ENCODE measurements at regions not wholly inside any gene's neighbourhood (a gene's known extent, or its start where the extent isn't known, plus 50 kb on each side); places are given as distances from the start of the nearest gene placed in this dataset.

DNA sequence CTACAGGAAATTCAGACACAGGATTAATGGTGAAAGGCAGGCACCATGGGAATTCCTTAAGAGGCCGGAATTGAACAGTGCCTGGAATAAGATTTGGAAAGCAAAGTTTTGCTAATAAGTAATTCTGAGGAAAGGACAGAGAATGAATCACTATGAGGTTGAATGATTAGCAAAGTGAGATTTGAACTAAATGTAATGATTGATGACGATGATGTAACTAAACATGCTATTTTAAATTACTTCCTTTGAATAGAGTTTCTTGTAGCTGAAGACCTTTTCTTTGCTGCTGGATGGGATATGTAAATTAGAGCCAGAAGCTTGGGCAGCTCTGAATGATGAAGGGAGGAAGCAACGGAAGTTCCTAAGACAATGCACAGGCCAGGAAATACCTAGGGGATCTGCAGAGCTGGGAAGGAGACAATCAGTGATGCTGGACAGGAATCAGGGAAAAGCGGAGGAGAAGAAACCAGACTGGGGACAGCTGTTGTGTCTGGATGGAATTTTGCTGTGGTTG lies 482.0 kb downstream of the PSAT1 start:
- intact Hi-C loops (cut with DNase I): no loop called here
- no peak for DNase-seq

DNA sequence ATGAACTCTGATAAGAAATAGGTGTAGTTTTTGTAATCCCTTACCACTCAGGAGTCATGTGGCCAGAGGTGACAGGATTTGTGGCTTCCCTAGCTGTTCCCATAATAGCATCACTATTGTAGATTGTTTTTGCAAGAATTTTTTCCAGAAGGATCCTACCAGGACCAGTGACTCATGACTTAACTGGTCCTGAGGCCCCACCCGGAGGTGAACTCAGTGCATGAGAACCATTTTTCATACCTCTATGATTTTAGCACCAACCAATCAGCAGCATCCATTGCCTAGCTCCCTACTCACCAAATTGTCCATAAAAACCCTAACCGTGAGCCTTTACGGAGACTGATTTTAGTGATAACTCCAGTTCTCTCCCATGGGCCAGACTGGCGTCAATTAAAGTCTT lies 484.8 kb downstream of the PSAT1 start:
- intact Hi-C loops (cut with DNase I): no loop called here
- no peak for DNase-seq

DNA sequence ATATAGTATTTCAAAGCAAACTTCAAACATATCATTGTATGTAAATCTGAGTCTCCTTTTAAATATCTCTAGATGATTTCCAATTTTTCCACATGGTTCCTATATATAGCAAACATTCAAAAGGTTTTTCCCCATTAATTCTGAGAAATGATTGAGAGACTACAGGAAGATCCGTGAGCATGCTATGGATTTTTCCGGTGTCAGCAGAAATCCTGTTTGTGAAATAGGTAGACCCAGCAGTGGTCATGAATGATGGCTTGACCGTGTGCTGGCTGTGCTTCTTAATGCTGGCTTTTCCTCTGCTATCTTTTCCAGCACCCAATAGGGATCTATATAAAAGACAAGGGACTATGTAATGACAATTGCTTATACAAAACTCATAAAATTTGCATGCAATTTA lies 485.3 kb downstream of the PSAT1 start:
- intact Hi-C loops (cut with DNase I): no loop called here
- DNase-seq: no peak

DNA sequence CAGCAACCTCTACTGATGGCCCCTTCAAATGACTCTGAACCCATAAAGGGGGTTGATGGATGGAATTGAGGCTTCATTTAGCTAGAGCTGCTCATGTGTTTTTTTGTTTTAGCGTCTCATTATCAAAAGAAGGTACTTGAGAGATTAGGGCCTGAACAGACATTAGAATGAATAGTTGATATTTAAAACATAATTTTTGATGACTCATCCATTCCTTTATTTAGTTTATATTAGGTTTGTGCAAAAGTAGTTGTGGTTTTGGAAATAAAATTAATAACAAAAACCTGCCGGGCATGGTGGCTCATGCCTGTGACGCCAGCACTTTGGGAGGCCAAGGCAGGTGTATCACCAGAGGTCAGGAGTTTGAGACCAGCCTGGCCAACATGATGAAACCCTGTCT lies 485.9 kb downstream of the PSAT1 start:
- intact Hi-C loops (cut with DNase I): no loop called here
- DNase-seq: no peak

DNA sequence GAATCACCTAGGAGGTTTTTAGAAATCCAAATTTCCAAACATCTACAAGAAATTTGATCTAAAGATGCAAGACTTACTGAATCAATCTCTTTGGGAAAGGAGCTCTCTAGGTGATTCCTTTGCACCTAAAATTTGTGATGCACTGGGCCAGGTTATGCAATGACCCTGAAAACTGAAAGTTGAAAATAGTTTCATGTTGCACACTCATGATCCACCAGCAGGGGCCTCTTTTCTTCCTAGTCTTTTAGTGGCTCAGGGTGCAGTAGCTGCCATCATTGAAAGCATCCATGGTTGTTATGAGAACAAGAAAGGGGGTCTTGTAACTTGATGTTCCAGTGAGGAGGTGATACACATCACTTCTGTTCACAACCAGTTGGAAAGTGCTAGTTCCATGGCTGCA lies 486.8 kb downstream of the PSAT1 start:
- DNase-seq: no peak
- intact Hi-C loops (cut with DNase I): no loop called here

DNA sequence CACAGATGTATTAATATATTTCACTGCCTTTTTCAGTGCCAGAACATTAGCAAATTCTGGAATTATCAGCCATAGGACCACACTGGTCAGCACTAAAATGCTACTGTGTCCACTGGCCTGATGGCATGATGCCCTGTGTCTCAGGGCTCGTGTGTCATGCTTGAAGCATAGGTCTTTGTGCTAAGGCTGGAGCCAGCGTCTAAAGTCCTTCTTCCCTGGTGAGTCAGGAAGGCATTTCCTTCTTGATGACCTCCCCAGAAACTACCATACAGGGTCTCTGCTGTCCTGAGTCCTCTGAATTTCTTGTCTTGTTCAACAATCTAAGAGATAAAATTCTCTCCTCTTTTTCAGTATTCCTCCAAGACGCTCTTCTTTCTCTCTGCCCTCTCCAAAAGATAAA lies 489.9 kb downstream of the PSAT1 start:
- intact Hi-C loops (cut with DNase I): no loop called here
- no peak for DNase-seq

DNA sequence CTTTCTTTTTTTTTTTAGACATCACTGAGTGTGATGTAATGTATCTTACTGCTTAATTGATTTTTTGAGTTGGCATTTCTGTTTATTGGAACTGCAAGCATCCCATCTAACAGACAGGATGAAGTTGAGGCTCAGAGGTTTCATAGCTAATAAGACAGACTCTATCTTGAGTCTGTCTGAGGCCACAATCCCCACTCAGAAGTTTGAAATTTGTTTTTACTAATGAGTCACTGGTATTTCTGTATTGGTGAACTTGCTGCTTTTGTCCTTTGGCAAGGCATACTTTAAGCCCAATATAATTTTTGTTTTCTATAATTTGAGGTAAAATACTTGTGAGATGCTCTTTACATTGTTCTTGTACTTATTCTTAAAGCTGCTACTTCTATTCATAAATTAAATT lies 491.2 kb downstream of the PSAT1 start:
- DNase-seq: no peak
- intact Hi-C loops (cut with DNase I): no loop called here

DNA sequence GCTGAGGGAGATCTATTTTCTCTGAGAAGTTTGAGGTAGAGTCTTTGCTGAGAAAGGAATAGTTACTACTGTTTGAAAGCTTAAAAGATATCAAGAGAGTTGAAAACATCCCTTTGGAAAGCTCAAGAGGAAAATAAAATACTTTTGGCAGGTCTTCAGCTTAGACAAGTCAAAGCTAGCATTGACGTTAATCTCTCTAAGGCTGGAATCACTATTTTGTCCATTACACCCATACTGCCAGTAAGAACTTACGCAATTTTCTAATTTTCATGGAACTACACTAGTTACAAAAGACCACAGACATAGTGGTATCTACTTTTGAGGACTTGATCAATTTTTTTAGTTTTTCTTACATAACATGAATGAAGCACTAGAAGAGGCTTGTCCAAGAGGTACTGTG lies 494.9 kb downstream of the PSAT1 start:
- intact Hi-C loops (cut with DNase I): no loop called here
- no peak for DNase-seq

DNA sequence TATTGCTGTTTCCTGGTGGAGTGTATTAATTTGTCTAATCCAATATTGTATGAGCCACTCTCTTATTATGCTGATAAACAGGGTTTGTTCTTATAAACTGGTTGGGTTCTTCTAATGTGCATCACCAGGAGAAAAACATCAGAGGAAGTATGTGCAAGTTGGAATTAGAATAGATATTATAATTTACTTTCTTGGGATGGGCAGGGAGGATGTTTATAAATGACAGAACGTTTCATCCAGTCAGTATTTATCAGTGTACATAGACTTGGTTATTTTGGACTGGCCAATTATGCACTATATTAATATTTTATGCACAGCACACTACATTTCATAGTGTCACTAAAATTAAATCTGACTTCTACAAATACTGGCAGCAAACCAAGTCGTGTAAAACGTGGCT lies 495.8 kb downstream of the PSAT1 start:
- intact Hi-C loops (cut with DNase I): no loop called here
- no peak for DNase-seq

DNA sequence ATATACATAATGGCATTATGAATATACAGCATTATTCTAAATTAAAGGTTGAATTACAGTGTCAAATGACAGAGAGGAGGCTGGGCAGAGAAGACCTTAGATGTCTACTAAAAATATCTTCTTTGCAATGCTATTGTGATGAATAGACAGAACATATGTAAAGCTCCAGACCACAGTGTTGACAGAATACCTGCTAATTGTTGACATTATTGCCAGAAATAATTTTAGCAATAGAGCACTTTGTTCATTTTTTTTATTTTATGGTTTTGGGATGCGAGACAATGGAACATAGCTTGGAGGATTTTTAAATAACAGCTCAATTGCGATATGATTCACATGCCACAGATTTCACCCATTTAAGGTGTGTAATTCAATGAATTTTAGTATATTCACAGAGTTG lies 508.8 kb downstream of the PSAT1 start:
- no peak for DNase-seq
- intact Hi-C loops (cut with DNase I): no loop called here

DNA sequence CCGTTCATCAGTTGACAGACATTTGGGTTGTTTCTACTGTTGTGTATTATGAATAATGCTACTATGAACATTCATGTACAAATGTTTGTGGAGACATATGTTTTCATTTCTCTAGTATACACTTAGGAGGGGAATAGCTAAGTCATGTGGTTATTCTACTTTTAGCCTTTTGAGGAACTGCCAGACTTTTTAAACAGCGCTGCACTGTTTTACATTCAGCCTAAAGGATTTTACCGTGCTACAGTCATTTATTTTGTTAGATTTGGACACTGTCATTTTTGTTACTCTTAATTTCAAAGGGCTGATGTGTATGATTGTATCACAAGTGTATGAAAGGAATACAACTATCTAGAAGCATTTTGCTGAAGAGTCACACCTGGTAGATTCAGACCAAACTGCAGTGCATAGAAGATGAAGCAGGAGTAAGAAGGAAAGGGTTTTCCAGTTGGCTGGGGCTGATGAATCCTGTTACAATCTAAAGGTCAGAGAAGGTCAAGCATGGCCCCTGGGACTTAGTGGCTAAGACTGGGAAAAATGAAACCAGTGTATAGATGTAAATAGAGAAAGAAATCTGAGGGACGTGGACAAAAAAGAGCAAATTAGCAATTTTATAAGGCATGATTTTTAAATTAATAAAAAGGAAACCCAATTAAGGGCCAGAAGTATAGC lies 509.7 kb downstream of the PSAT1 start:
- no peak for DNase-seq

DNA sequence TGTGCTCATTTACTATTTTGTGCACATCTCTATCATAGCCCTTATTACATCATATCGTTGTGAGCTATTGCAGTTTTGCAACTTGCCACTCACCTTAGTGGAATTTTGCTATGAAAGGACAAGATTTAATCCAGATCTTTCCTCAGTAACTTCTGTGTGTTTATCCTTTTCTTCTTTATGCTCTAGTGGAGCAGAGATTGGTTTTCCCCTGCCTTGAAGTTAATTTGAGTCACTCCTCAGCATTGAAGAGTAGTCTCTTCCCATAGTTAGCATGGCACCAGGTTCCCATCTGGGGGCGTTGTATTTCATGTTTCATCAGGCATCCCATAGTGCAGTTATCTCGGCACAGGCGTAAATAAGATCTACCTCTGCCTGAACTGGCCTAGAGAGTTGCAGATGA lies 510.4 kb downstream of the PSAT1 start:
- no peak for DNase-seq
- intact Hi-C loops (cut with DNase I): no loop called here

More for the DNA sequence above, 509.7 kb downstream of the PSAT1 start:
- intact Hi-C loops (cut with DNase I): no loop called here

DNA sequence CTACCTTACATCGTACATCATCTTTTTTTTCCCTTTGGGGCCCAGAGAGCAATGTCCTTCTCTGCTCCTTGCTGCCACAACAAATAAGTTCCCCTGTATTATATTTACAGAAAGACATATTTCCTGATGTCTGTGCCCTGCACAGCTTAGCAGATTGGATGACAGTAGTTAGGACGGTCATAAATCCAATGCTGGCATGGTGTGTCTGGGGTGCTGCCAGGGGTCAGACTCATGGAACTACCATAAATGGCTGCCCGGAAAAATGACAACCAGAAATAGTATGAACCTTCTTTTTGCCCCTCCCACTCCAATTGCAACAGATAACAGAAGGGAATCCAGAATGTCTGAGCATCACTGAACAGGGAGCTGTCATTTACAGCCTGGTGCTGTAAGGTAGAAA lies 511.1 kb downstream of the PSAT1 start:
- intact Hi-C loops (cut with DNase I): no loop called here
- DNase-seq: no peak

DNA sequence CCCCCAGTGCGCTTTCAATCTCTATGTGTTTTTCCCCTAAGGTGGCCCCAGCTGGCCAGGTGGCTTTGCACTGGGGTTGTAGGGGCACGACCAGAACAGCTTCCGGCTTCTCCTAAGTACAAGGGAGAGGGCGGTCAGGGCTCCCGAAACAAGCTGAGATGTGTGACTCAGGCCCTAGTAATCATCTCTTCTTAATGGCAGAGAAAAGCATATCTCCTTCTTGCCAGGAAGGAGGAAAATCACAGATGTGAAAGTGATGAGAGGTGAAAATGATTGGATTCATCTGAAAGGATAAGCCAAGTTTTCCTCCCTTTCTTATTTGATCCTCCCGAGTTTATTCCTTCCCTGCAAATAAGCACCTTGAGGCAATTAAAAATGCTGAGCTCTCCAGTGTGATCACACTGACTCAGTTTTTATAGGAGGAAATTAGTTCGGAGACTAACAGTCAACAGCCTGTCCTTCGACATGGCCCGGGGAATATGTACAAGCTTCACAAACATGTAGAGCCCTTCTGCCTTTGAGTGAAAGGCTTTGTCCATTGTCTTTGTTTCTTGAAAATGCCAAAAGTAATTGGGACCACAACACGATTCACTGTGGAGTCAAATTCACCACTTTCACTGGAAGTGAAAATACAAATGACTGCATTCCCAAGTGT lies 514.8 kb downstream of the PSAT1 start:
- DNase-seq: no peak
- intact Hi-C loops (cut with DNase I): no loop called here

DNA sequence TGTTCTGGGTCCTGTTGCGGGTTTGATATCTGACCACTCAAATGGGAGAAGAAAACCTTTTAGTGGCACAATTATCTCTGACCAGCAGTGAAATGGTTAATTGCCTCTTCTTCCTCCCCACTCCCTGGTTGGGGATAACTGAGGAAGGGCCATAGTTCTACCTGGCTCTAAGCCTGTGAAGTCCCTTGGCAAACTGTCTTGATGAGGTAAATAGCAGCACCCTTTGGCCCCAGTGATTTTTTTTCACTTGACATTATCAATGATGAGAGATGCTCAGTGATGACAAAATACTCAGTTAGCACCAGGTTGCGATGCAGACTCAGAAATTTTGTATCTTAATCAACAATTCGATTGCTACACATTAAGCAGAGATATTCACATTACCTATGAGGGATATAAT lies 515.7 kb downstream of the PSAT1 start:
- DNase-seq: no peak
- intact Hi-C loops (cut with DNase I): no loop called here

DNA sequence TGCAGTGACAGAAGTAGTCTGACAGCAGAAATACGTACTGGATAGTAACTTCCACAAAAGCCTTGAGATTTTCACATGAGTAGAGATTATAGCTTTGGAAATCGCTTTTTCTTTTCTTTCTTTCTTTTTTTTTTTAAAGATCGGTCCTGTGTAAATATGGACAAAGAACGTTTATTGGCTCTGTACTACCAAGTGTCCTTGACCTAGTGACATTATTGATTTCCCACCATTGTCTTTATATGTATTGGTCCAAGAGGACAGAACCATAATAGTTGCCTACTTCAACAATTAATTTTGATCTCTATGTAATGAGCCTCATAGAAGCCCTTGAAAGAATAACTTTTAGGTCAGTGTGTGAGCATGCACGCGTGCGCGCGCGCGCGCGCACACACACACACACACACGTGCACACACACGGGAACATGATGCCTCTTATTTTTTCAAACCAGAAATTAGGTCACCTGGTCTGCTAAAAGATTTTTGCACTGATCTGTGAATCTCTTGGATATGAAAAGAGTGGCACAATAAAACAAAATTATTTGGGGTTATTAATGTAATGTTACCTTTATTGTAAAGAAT lies 516.8 kb downstream of the PSAT1 start:
- no peak for DNase-seq
- intact Hi-C loops (cut with DNase I): no loop called here

DNA sequence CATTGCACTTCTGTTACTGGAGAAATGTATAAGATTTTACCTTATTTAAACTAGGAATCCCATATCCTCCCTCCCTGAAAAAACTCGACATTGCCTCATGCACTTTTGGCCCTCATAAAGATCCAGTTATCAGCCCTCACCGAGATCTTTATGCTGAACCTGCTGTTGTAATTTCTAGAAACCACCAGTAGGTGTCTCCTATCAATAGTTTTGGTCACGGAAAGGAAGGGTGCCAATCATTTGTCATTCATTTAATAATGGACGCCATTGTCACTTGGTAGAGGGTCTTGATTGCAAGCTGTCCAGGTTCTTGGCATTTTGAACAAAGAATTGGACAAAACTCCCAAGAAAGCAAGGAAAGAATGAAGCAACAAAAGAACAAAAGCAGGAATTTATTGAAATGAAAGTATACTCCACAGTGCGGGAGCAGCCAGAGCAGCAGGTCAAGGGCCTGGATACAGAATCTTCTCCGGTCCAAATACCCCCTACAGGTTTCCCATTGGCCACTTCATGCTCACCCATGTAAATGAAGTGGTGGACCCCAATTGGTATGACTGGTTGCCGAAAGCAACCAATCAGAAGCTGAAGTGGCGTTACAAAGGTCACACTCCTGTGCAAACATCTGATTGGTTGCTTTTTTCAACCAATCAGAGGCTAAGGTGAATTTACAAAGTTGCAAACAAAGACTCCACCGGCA lies 524.3 kb downstream of the PSAT1 start:
- intact Hi-C loops (cut with DNase I): no loop called here
- DNase-seq: no peak

DNA sequence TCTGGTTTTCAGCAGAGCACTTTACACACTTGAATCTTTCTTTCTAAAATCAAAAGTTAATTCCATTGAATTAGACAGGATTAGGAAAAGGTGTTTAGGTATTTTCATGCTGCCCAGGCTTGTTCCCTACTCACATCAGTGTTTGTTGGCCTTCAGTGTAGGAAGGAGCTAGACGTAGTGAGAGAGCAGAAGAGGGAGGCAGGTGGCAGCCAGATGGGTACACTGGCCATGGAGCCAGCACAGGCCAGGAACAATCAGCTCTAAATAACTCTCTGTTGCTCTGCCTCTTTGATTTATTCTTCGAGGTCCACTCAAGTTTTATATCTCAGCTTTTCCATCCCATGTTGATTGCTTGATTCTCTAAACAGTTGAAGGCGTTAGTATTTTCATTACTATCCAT lies 529.6 kb downstream of the PSAT1 start:
- intact Hi-C loops (cut with DNase I): no loop called here
- DNase-seq: no peak

DNA sequence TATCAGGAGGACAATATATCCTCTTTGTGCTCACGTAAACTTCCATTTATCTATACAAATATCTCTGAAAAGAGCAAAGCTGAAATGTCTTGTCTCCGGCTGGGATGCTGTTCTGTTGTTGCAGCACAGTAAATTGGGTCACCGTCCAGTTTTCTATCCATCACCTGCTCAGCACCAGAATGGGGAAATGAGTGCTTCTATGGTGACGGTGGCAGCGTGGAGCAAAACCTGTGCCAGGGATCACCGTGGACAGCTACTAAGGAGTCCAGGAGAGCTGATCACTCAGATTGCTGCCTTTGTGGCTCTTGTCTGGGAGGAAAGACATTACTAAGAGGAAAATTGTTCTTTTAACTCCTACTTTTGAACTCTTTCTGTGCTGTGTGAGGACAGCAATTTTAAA lies 531.6 kb downstream of the PSAT1 start:
- intact Hi-C loops (cut with DNase I): no loop called here
- no peak for DNase-seq

DNA sequence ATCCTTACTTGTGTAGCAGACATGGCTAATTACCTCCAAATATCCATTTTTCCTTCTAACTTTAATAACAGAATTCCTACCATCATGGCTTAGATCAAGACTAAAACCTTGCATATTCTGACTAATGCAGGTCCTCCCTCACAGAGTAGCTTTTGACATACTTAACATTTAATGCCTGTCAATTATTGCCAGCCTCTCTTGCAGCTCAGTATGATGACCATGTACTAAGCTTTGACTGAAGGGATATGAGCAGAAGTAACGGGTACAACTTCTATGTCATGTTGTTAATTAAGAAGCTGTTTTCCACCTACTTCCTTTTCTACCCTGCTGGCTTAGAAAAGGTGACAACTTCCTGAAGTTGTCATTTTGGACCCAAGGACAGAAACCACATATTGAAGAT lies 533.4 kb downstream of the PSAT1 start:
- intact Hi-C loops (cut with DNase I): no loop called here

DNA sequence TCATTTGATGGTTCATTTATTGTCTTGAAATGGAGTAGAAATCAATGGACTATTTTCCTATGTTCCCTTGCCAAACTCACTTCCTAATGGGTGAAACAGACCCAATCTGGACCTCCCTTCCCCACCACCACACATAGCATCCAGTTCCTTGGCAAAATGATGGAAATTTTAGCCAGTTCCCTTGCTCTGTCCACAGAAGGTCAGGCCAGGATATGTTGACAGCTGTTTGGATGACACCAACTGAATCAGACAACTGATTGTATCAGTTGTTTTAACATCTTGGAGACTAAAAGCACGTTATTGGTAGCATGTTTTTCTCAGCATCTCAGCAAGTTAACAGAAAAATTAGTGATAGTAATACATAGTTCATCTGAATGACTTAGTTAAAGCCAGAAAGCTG lies 534.8 kb downstream of the PSAT1 start:
- no peak for DNase-seq
- intact Hi-C loops (cut with DNase I): no loop called here

More for the DNA sequence above, 533.4 kb downstream of the PSAT1 start:
- DNase-seq: no peak

Data from posterior cingulate gyrus (tissue), 11 donors.